KMS-11 (cell line): ENCODE measurements at regions not wholly inside any gene's neighbourhood (a gene's known extent, or its start where the extent isn't known, plus 50 kb on each side); places are given as distances from the start of the nearest gene placed in this dataset.

Experiments
- H2AFZ ChIP-seq: fragments of 200-600 bp; sonication (generic); 2 replicates; pipeline ENCODE4 v1.6.1; 2016; ENCODE audit warnings: antibody characterized with exemption, mixed run types, low read depth
- H3K27ac ChIP-seq: fragments of 200-600 bp; sonication (generic); 2 replicates; pipeline ENCODE4 v1.6.1; 2016; ENCODE audit warnings: mild to moderate bottlenecking, mixed run types
- H3K27me3 ChIP-seq: fragments of 200-600 bp; sonication (generic); 2 replicates; pipeline ENCODE4 v1.6.1; 2017; ENCODE audit warnings: mild to moderate bottlenecking, low read depth, mixed run types, moderate library complexity; ENCODE audit not compliant: insufficient read depth
- H3K36me3 ChIP-seq: fragments of 200-600 bp; sonication (generic); 2 replicates; pipeline ENCODE4 v1.6.1; 2017; ENCODE audit warnings: mild to moderate bottlenecking, mixed run types; ENCODE audit not compliant: insufficient read depth
- H3K4me1 ChIP-seq: fragments of 200-600 bp; sonication (generic); 2 replicates; pipeline ENCODE4 v1.6.1; 2016; ENCODE audit warnings: mild to moderate bottlenecking, low read depth, mixed run types; ENCODE audit not compliant: poor library complexity, severe bottlenecking
- H3K4me2 ChIP-seq: fragments of 200-600 bp; sonication (generic); 2 replicates; pipeline ENCODE4 v1.7.0; 2016; ENCODE audit warnings: mild to moderate bottlenecking, mixed run types
- H3K4me3 ChIP-seq: fragments of 200-600 bp; sonication (generic); IDR thresholded peaks from 2 replicates; pipeline ENCODE4 v1.6.1; 2017; ENCODE audit warnings: low read depth, low read length, mixed read lengths; ENCODE audit not compliant: insufficient read depth
- H3K79me2 ChIP-seq: fragments of 200-600 bp; sonication (generic); 2 replicates; pipeline ENCODE4 v1.6.1; 2016; ENCODE audit warnings: low read depth, mixed run types; ENCODE audit not compliant: insufficient read depth
- H3K9ac ChIP-seq: fragments of 200-600 bp; sonication (generic); 2 replicates; pipeline ENCODE4 v1.6.1; 2016; ENCODE audit warnings: mild to moderate bottlenecking, mixed run types
- H4K20me1 ChIP-seq: fragments of 200-600 bp; sonication (generic); 2 replicates; pipeline ENCODE4 v1.6.1; 2016; ENCODE audit warnings: mild to moderate bottlenecking, mixed run types; ENCODE audit not compliant: insufficient read depth
- TF ChIP-seq, protein P1 (sequence below): fragments of 200-600 bp; sonication (generic); conservative IDR thresholded peaks from 2 replicates; pipeline ENCODE4 v1.6.1; 2017; ENCODE audit warnings: low read depth, mild to moderate bottlenecking, antibody characterized with exemption, low read length, moderate library complexity, mixed read lengths

DNA sequence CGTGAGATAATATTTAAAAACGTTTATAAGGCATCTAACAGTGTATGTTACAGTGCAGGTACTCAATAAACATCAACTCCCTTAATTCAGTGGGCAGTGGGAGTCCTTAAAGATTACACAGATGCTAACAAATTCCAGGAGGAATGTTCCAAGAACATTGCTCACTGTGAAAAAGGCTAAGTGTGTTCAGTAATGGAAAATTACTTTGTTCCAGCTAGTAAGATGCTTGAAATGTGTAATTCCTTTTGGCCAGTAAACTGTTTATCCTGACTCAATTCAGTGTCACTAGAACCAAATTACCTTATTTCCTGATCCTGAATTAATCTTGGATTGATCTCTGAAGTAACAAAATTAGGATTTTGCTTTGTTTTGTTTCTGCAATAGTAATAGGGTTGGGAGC, 54.2 kb upstream of the SEMA6D start:
- H3K27me3 ChIP-seq: no peaks in the 10 kb centered on the region
- H3K79me2 ChIP-seq: no peaks in the 10 kb centered on the region
- H3K4me2 ChIP-seq: no peak overlapping the region
- H3K9ac ChIP-seq: no peak overlapping the region
- H4K20me1 ChIP-seq: no peaks in the 10 kb centered on the region
- no peaks in the 10 kb centered on the region for H3K36me3 ChIP-seq
- H2AFZ ChIP-seq: no peak overlapping the region
- H3K27ac ChIP-seq: no peak overlapping the region
- no peaks in the 10 kb centered on the region for H3K4me1 ChIP-seq
- TF ChIP-seq, protein P1, sequence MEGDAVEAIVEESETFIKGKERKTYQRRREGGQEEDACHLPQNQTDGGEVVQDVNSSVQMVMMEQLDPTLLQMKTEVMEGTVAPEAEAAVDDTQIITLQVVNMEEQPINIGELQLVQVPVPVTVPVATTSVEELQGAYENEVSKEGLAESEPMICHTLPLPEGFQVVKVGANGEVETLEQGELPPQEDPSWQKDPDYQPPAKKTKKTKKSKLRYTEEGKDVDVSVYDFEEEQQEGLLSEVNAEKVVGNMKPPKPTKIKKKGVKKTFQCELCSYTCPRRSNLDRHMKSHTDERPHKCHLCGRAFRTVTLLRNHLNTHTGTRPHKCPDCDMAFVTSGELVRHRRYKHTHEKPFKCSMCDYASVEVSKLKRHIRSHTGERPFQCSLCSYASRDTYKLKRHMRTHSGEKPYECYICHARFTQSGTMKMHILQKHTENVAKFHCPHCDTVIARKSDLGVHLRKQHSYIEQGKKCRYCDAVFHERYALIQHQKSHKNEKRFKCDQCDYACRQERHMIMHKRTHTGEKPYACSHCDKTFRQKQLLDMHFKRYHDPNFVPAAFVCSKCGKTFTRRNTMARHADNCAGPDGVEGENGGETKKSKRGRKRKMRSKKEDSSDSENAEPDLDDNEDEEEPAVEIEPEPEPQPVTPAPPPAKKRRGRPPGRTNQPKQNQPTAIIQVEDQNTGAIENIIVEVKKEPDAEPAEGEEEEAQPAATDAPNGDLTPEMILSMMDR: no peak
- no peak overlapping the region for H3K4me3 ChIP-seq
